Body of pancreas (tissue), 4 donors: ENCODE measurements at regions not wholly inside any gene's neighbourhood (a gene's known extent, or its start where the extent isn't known, plus 50 kb on each side); places are given as distances from the start of the nearest gene placed in this dataset.

Experiments used
- POLR2A ChIP-seq, 3 donors: fragments of 450-650 bp; IDR thresholded peaks; one replicate each; pipeline ENCODE4 v1.6.1; 2016; ENCODE audit warnings: antibody characterized with exemption in 3 of 3, mild to moderate bottlenecking in 2 of 3
- TF ChIP-seq, protein P1 (sequence below), 7 experiments: fragments of 450-650 bp in 4 of 7; fragments of 200-600 bp in 3 of 7; sonication (generic) in 3 of 7; IDR thresholded peaks; one replicate each; pipeline ENCODE4 v1.5.1; 2016 to 2019; ENCODE audit warnings: antibody characterized with exemption in 7 of 7

DNA sequence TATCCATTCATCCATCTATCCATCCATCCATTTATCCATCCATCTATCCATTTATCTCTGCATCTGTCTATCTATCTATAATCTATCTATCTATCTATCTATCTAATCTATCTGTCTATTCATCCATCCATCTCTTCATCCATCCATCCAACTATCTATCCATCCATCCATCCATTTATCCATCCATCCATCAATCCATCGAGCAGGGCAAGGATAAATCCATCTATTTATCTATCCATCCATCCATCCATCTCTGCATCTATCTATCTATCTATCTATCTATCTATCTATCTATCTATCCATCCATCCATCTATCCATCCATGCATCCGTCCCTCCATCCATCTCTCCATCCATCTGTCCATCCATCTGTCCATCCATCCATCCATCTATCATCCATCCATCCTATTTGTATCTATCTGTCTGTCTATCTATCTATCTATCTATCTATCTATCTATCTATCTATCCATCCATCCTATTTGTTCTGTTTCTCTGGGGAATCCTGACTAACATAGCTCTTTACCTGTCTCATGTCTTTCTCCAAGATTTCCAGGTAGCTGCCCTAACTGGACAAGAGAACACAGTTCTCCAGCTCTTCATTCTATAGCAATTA is 198.1 kb downstream of the FOXO1 start:
- TF ChIP-seq, protein P1, sequence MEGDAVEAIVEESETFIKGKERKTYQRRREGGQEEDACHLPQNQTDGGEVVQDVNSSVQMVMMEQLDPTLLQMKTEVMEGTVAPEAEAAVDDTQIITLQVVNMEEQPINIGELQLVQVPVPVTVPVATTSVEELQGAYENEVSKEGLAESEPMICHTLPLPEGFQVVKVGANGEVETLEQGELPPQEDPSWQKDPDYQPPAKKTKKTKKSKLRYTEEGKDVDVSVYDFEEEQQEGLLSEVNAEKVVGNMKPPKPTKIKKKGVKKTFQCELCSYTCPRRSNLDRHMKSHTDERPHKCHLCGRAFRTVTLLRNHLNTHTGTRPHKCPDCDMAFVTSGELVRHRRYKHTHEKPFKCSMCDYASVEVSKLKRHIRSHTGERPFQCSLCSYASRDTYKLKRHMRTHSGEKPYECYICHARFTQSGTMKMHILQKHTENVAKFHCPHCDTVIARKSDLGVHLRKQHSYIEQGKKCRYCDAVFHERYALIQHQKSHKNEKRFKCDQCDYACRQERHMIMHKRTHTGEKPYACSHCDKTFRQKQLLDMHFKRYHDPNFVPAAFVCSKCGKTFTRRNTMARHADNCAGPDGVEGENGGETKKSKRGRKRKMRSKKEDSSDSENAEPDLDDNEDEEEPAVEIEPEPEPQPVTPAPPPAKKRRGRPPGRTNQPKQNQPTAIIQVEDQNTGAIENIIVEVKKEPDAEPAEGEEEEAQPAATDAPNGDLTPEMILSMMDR (IDR thresholded peaks at IDR 0.05): no peak
- no peak for TF ChIP-seq POLR2A (IDR thresholded peaks at IDR 0.05)
